A549 (cell line): ENCODE measurements at regions not wholly inside any gene's neighbourhood (a gene's known extent, or its start where the extent isn't known, plus 50 kb on each side); places are given as distances from the start of the nearest gene placed in this dataset.

ENCODE experiments used
- ATAC-seq, 2 experiments: fragments of 200-7000 bp in 1 of 2; fragments of >200 bp in 1 of 2; cut with Nextera tagmentation in 1 of 2; cut with Tn5 transposase in 1 of 2; 3 replicates each; pipeline versions ENCODE4 v1.8.0 to v1.9.1; 2018 to 2020; ENCODE audit warnings: mild to moderate bottlenecking in 1 of 2, moderate library complexity in 1 of 2
- CTCF ChIA-PET: fragments of 300-600 bp; sonication (Branson Sonifier 250); formaldehyde crosslinking; extraction: SDS; loops from one replicate; lab custom pipeline; 2021; ENCODE audit warnings: antibody characterized with exemption, inconsistent platforms; lab: Yijun Ruan, JAX
- POLR2A ChIA-PET: fragments of 350-600 bp; formaldehyde crosslinking; extraction: SDS; loops from one replicate; lab custom pipeline; 2021; ENCODE audit warnings: antibody characterized with exemption, inconsistent platforms; lab: Yijun Ruan, JAX
- DNase-seq, 2 experiments: peaks; one replicate each; pipeline versions ENCODE4 v3.0.0 to v3.0.0-alpha.2; 2011 to 2016; ENCODE audit warnings: low read depth in 1 of 2, low spot score in 1 of 2
- FAIRE-seq: peaks from 2 replicates; lab custom pipeline; 2011; peaks lifted over from hg19 to GRCh38; lab: Jason Lieb, UNC
- H3K27ac ChIP-seq, 2 experiments: fragments of >200 bp; sonication (Bioruptor Twin); formaldehyde crosslinking; 3 replicates each; pipeline ENCODE4 v1.5.1; 2016 to 2017
- H3K4me1 ChIP-seq: fragments of >200 bp; sonication (Bioruptor Twin); formaldehyde crosslinking; 3 replicates; pipeline ENCODE4 v1.6.1; 2016
- H3K4me2 ChIP-seq: fragments of >200 bp; sonication (Bioruptor Twin); formaldehyde crosslinking; 3 replicates; pipeline ENCODE4 v1.6.1; 2016
- H3K4me3 ChIP-seq: fragments of >200 bp; sonication (Bioruptor Twin); formaldehyde crosslinking; 3 replicates; pipeline ENCODE4 v1.5.1; 2016
- H3K9me3 ChIP-seq: fragments of >200 bp; sonication (Bioruptor Twin); formaldehyde crosslinking; 3 replicates; pipeline ENCODE4 v1.6.1; 2016
- CTCF ChIP-seq: fragments of >200 bp; sonication (Bioruptor Twin); formaldehyde crosslinking; IDR thresholded peaks from 3 replicates; pipeline ENCODE4 v1.5.1; 2016
- EHF ChIP-seq: fragments of 250-450 bp; sonication (Bioruptor Pico); IDR thresholded peaks from 2 replicates; pipeline ENCODE4 v1.5.0; 2020; ENCODE audit warnings: mild to moderate bottlenecking
- EP300 ChIP-seq, 2 experiments: fragments of >200 bp; sonication (Bioruptor Twin); formaldehyde crosslinking; IDR thresholded peaks; 2 replicates in 1 of 2; 3 replicates in 1 of 2; pipeline ENCODE4 v1.6.1; 2016 to 2017
- ESRRA ChIP-seq: fragments of 150-350 bp; IDR thresholded peaks from 2 replicates; pipeline ENCODE4 v1.6.1; 2014; ENCODE audit warnings: mild to moderate bottlenecking, low read length, borderline replicate concordance
- FOSL2 ChIP-seq, 2 experiments: fragments of 450-650 bp in 1 of 2; fragments of >200 bp in 1 of 2; sonication (Bioruptor Twin) in 1 of 2; formaldehyde crosslinking; IDR thresholded peaks; 2 replicates each; pipeline versions ENCODE4 v1.5.0 to v1.6.1; 2016 to 2020; ENCODE audit warnings: mild to moderate bottlenecking in 1 of 2, moderate library complexity in 1 of 2
- FOXS1 ChIP-seq: fragments of 250-450 bp; sonication (Bioruptor Pico); IDR thresholded peaks from 2 replicates; pipeline ENCODE4 v1.5.0; 2020; ENCODE audit warnings: mild to moderate bottlenecking, moderate library complexity
- GATA3 ChIP-seq: IDR thresholded peaks from 2 replicates; pipeline ENCODE4 v1.6.1; 2012; ENCODE audit warnings: borderline replicate concordance
- HMGXB4 ChIP-seq: fragments of 250-450 bp; sonication (Bioruptor Pico); IDR thresholded peaks from 2 replicates; pipeline ENCODE4 v1.5.0; 2021; ENCODE audit warnings: mild to moderate bottlenecking, moderate library complexity, borderline replicate concordance
- KDM1A ChIP-seq: fragments of 200-600 bp; sonication (generic); IDR thresholded peaks from 2 replicates; pipeline ENCODE4 v1.6.1; 2016; ENCODE audit warnings: low read depth, mild to moderate bottlenecking
- MAZ ChIP-seq: fragments of 150-350 bp; IDR thresholded peaks from 2 replicates; pipeline ENCODE4 v1.6.1; 2014; ENCODE audit warnings: antibody characterized with exemption, low read depth, low read length, borderline replicate concordance
- NPAS2 ChIP-seq: fragments of 250-450 bp; sonication (Bioruptor Pico); IDR thresholded peaks from 2 replicates; pipeline ENCODE4 v1.8.0; 2022; ENCODE audit warnings: mild to moderate bottlenecking, moderate library complexity, borderline replicate concordance
- NR3C1 ChIP-seq: fragments of >200 bp; sonication (Bioruptor Twin); formaldehyde crosslinking; IDR thresholded peaks from 3 replicates; pipeline ENCODE4 v1.6.1; 2017
- POLR2A ChIP-seq: IDR thresholded peaks from 2 replicates; pipeline ENCODE4 v1.6.1; 2012; ENCODE audit warnings: mild to moderate bottlenecking, low read length
- RFX5 ChIP-seq: fragments of 450-650 bp; IDR thresholded peaks from 2 replicates; pipeline ENCODE4 v1.7.1; 2014; ENCODE audit warnings: antibody characterized with exemption, mild to moderate bottlenecking, moderate library complexity
- RNF2 ChIP-seq: fragments of 200-600 bp; sonication (generic); IDR thresholded peaks from 2 replicates; pipeline ENCODE4 v1.6.1; 2016; ENCODE audit warnings: low read depth, mild to moderate bottlenecking, antibody characterized with exemption, moderate library complexity, borderline replicate concordance
- SMC3 ChIP-seq: fragments of >200 bp; sonication (Bioruptor Twin); formaldehyde crosslinking; IDR thresholded peaks from 3 replicates; pipeline ENCODE4 v1.6.1; 2018; ENCODE audit warnings: inconsistent platforms
- SREBF2 ChIP-seq: fragments of 450-650 bp; IDR thresholded peaks from 2 replicates; pipeline ENCODE4 v1.6.1; 2014; ENCODE audit warnings: mild to moderate bottlenecking, moderate library complexity
- USF2 ChIP-seq: fragments of 450-650 bp; IDR thresholded peaks from 2 replicates; pipeline ENCODE4 v1.6.1; 2014; ENCODE audit warnings: antibody characterized with exemption
- ZFP36 ChIP-seq: fragments of 450-650 bp; IDR thresholded peaks from 2 replicates; pipeline ENCODE4 v1.6.1; 2014; ENCODE audit warnings: borderline replicate concordance; ENCODE audit not compliant: partially characterized antibody
- ZSCAN20 ChIP-seq: fragments of 250-450 bp; sonication (Bioruptor Pico); IDR thresholded peaks from 2 replicates; pipeline ENCODE4 v1.8.0; 2022; ENCODE audit warnings: mild to moderate bottlenecking, moderate library complexity
- WGBS: methylation state at CpG from one replicate; pipeline ENCODE4 v1.1.6; 2017; ENCODE audit errors: missing lambda C conversion rate; 5-methylcytosine and 5-hydroxymethylcytosine counted together

GRCh38 chr2:65598996-65599395 lies 166.6 kb upstream of the SPRED2 start:
- POLR2A ChIA-PET, result no interaction called here
- TF ChIP-seq ZSCAN20 (CRISPR knock-in tag) (no peak), EHF (CRISPR knock-in tag) (no peak), ZFP36 (no peak), SREBF2 (no peak), SMC3 (no peak), GATA3 (no peak), KDM1A (no peak), HMGXB4 (no peak)
- TF ChIP-seq, all 56 proteins: peak for 0
- Histone ChIP-seq H3K4me3 (no peak overlapping the region), H3K9me3 (no peaks in the 10 kb centered on the region), H3K4me2 (no peak overlapping the region), H3K27ac (no peak overlapping the region; a peak in 1 of 6 replicates), H3K4me1 (peaks cover 5% of the 10 kb centered on the region; the same call in 2 of the 3 replicates)
- 75% methylated on average over 1 of the region's 1 CpG for WGBS
- CTCF ChIA-PET, result interaction anchor here (0.6 kb wide), 1 partner anchor 382 kb away, joined by 3 read pairs; no protein-coding TSS in a partner anchor
- FAIRE-seq, result no peak
- no peak for DNase-seq
- ATAC-seq, result no peak

GRCh38 chr2:65598264-65598663 lies 165.9 kb upstream of the SPRED2 start:
- DNase-seq (no peak), FAIRE-seq (no peak), ATAC-seq (no peak)
- ChIA-PET POLR2A (no interaction called here), CTCF (interaction anchor here (0.6 kb wide), 1 partner anchor 655 kb away, joined by 4 read pairs; no protein-coding TSS in a partner anchor)
- 0 out of 3 replicates have a peak, but pooled peaks cover 3% of the 10 kb centered on the region for H3K4me1 ChIP-seq
- no peak overlapping the region for H3K4me2 ChIP-seq
- TF ChIP-seq FOXS1 (no peak), EP300 (IDR thresholded peaks at IDR 0.05) (no peak), NR3C1 (no peak), NPAS2 (CRISPR knock-in tag) (no peak), POLR2A (no peak), USF2 (no peak), ESRRA (no peak), HMGXB4 (no peak), RNF2 (no peak), RFX5 (no peak), CTCF (no peak), FOSL2 (IDR thresholded peaks at IDR 0.05) (no peak), FOSL2 (CRISPR knock-in tag; IDR thresholded peaks at IDR 0.05) (no peak), MAZ (no peak)
- no peaks in the 10 kb centered on the region for H3K9me3 ChIP-seq
- H3K27ac ChIP-seq, result no peak overlapping the region
- H3K4me3 ChIP-seq, result no peak overlapping the region
- WGBS, result 91% methylated on average over 4 of the region's 4 CpGs
